Prostate gland (tissue), 2 donors: ENCODE measurements at regions not wholly inside any gene's neighbourhood (a gene's known extent, or its start where the extent isn't known, plus 50 kb on each side); places are given as distances from the start of the nearest gene placed in this dataset.

ENCODE experiments used
- POLR2A ChIP-seq: fragments of 450-650 bp; IDR thresholded peaks from one replicate; pipeline ENCODE4 v1.6.1; 2016; ENCODE audit warnings: antibody characterized with exemption, mild to moderate bottlenecking
- POLR2AphosphoS5 ChIP-seq: sonication (generic); formaldehyde crosslinking; IDR thresholded peaks from one replicate; pipeline ENCODE4 v1.6.1; 2017; ENCODE audit warnings: antibody characterized with exemption
- TF ChIP-seq, protein P1 (sequence below), 4 experiments: fragments of 200-600 bp in 2 of 4; fragments of 450-650 bp in 2 of 4; sonication (generic) in 2 of 4; IDR thresholded peaks; 1 replicate in 3 of 4; 2 replicates in 1 of 4; pipeline ENCODE4 v1.5.1; 2016 to 2019; ENCODE audit warnings: antibody characterized with exemption in 4 of 4, mild to moderate bottlenecking in 2 of 4, moderate library complexity in 2 of 4

GRCh38 chrY:12253756-12254155, 447.3 kb upstream of the USP9Y start:
- TF ChIP-seq, protein P1, sequence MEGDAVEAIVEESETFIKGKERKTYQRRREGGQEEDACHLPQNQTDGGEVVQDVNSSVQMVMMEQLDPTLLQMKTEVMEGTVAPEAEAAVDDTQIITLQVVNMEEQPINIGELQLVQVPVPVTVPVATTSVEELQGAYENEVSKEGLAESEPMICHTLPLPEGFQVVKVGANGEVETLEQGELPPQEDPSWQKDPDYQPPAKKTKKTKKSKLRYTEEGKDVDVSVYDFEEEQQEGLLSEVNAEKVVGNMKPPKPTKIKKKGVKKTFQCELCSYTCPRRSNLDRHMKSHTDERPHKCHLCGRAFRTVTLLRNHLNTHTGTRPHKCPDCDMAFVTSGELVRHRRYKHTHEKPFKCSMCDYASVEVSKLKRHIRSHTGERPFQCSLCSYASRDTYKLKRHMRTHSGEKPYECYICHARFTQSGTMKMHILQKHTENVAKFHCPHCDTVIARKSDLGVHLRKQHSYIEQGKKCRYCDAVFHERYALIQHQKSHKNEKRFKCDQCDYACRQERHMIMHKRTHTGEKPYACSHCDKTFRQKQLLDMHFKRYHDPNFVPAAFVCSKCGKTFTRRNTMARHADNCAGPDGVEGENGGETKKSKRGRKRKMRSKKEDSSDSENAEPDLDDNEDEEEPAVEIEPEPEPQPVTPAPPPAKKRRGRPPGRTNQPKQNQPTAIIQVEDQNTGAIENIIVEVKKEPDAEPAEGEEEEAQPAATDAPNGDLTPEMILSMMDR (IDR thresholded peaks at IDR 0.05) = no peak
- TF ChIP-seq POLR2A = no peak
- TF ChIP-seq POLR2AphosphoS5 = no peak
